ENCODE measurements at regions not wholly inside any gene's neighbourhood (a gene's known extent, or its start where the extent isn't known, plus 50 kb on each side); places are given as distances from the start of the nearest gene placed in this dataset.

DNA sequence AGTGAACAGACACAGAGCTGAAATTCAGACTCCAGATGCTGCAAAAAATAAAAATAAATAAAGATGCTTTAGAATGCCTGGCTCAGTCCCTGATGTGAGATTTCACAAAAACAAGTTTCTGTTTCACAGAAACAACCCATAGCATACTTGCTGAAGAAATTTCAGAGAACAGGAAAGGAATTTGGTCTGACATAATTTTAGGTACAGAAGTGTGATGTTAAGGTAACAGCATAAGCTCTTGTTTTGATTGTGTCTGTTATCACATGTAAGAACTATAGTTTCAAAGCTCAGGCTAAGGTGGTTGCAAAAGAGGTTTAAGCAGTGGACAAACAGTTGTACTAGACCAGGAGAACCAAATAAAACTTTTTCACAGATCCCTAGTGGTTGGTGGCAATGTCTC is 152.1 kb downstream of the PTGER3 start:
- DNase-seq (ENCODE audit: insufficient read length, low spot score): no peak
- TF ChIP-seq POLR2AphosphoS5 (IDR thresholded peaks at IDR 0.05; ENCODE audit: low read depth, low read length) (no peak), POLR2A (IDR thresholded peaks at IDR 0.05; ENCODE audit: low read depth, low read length) (no peak), PAX5 (IDR thresholded peaks at IDR 0.05; ENCODE audit: insufficient read depth, low read length, severe bottlenecking) (no peak), TAF1 (IDR thresholded peaks at IDR 0.05; ENCODE audit: low read depth, low read length) (no peak), POU2F2 (IDR thresholded peaks at IDR 0.05; ENCODE audit: low read depth, low read length) (no peak), SPI1 (IDR thresholded peaks at IDR 0.05; ENCODE audit: low read depth, low read length) (no peak)
- FAIRE-seq: no peak

DNA sequence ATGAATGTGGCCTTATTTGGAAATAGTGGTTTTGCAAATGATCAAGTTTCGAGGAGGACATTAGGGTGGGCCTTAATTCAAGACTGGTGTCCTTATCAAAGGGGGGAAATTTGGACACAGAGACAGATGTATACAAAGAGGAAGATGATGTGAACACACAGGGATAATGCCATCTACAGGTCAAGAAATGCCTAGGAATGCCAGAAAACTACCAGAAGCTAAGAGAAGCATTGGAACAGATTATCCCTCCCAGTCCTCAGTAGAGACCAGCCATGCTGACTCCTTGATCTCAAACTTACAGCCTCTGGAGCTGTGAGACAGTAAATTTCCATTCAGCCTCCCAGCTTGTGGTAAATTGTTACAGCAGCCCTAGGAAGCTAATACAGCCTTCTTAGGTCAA is 151.4 kb downstream of the PTGER3 start:
- no peak for DNase-seq (ENCODE audit: insufficient read length, low spot score)
- TF ChIP-seq SPI1 (IDR thresholded peaks at IDR 0.05; ENCODE audit: low read depth, low read length) (no peak), PAX5 (IDR thresholded peaks at IDR 0.05; ENCODE audit: insufficient read depth, low read length, severe bottlenecking) (no peak), POU2F2 (IDR thresholded peaks at IDR 0.05; ENCODE audit: low read depth, low read length) (no peak), POLR2AphosphoS5 (IDR thresholded peaks at IDR 0.05; ENCODE audit: low read depth, low read length) (no peak), POLR2A (IDR thresholded peaks at IDR 0.05; ENCODE audit: low read depth, low read length) (no peak), TAF1 (IDR thresholded peaks at IDR 0.05; ENCODE audit: low read depth, low read length) (no peak)
- FAIRE-seq: no peak

DNA sequence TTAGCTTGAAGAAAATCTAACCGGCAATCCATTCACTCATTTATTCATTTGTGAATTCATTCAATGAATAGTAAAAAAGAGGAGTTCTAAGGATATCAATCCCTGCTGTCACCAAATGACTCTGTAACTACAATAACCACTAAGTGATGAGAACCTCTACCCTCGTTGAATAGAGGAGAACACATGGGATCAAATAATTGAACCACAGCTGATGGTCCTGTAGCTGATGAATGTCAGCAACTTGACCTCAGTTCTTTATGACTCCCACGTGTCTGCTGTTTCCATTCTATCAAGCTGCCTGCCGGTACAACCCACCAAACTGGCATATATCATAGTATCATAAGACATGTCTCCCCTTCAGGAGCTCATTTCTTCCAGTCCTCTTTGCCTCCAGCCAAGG is 150.3 kb downstream of the PTGER3 start:
- no peak for TF ChIP-seq SPI1 (IDR thresholded peaks at IDR 0.05; ENCODE audit: low read depth, low read length)
- no peak for TF ChIP-seq POLR2AphosphoS5 (IDR thresholded peaks at IDR 0.05; ENCODE audit: low read depth, low read length)
- no peak for TF ChIP-seq PAX5 (IDR thresholded peaks at IDR 0.05; ENCODE audit: insufficient read depth, low read length, severe bottlenecking)
- no peak for TF ChIP-seq POLR2A (IDR thresholded peaks at IDR 0.05; ENCODE audit: low read depth, low read length)
- no peak for TF ChIP-seq POU2F2 (IDR thresholded peaks at IDR 0.05; ENCODE audit: low read depth, low read length)
- no peak for TF ChIP-seq TAF1 (IDR thresholded peaks at IDR 0.05; ENCODE audit: low read depth, low read length)
- FAIRE-seq (no peak), DNase-seq (ENCODE audit: insufficient read length, low spot score) (no peak)

DNA sequence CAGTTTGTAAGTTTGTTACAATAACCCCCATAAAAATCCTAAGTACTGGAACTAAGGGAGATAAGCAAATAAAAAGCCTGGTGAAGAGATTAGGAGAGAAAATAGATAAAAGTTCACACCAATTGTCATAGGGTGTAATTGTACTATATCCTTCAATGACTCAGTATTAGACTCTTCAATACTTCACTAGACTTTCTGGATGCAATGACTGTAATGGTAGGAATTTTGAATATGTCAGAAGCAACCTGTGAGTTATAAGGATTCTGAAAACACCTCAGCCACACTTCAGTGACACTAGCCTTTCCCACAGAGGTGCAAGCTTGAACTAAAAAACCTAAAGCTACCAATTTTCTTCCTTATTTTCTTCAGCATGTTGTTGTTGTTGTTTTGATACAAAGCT is 147.9 kb downstream of the PTGER3 start:
- FAIRE-seq (no peak), DNase-seq (ENCODE audit: insufficient read length, low spot score) (no peak)
- TF ChIP-seq POLR2AphosphoS5 (IDR thresholded peaks at IDR 0.05; ENCODE audit: low read depth, low read length): no peak

DNA sequence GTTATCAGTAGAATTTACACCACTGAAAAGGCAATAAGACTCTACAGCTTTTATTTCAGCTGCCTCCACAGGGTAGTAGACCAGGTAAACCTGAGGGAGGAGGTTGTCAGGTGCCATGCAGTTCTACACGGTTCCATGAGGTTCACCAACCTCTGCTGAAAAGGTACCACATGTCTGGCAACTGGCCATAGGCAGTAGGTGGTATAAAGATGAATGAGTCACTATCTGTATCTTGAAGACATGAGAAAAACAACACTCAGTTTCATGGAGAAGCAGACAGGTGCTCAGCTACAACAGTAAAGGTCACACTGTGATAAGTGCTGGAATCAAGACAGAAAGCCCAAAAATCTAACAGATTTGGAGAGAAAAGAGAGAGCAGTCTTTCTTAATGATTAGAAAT is 145.4 kb downstream of the PTGER3 start:
- no peak for TF ChIP-seq PAX5 (IDR thresholded peaks at IDR 0.05; ENCODE audit: insufficient read depth, low read length, severe bottlenecking)
- TF ChIP-seq POLR2A (IDR thresholded peaks at IDR 0.05; ENCODE audit: low read depth, low read length): no peak
- no peak for TF ChIP-seq SPI1 (IDR thresholded peaks at IDR 0.05; ENCODE audit: low read depth, low read length)
- TF ChIP-seq POLR2AphosphoS5 (IDR thresholded peaks at IDR 0.05; ENCODE audit: low read depth, low read length): no peak
- no peak for TF ChIP-seq TAF1 (IDR thresholded peaks at IDR 0.05; ENCODE audit: low read depth, low read length)
- TF ChIP-seq POU2F2 (IDR thresholded peaks at IDR 0.05; ENCODE audit: low read depth, low read length): no peak
- FAIRE-seq: no peak
- DNase-seq (ENCODE audit: insufficient read length, low spot score): no peak

DNA sequence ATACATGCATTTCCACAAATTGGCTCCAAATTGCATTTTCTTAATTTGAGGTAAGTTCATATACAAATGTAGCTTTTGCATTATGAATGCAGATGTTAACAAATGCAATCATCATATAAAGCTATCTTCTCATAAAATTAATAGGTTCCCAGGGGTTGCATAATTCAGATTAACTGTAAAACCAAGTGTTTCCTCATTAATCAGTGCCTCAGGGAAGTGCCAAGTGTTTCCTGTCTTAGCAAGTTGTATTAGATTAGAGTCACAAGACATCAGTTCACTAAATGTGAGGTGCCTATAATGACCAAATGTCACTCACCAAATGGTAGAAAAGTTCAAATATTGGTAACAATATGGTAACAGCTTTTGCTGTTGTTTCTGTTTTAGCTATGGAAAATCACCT is 140.8 kb downstream of the PTGER3 start:
- TF ChIP-seq SPI1 (IDR thresholded peaks at IDR 0.05; ENCODE audit: low read depth, low read length): no peak
- no peak for TF ChIP-seq TAF1 (IDR thresholded peaks at IDR 0.05; ENCODE audit: low read depth, low read length)
- no peak for TF ChIP-seq POU2F2 (IDR thresholded peaks at IDR 0.05; ENCODE audit: low read depth, low read length)
- no peak for TF ChIP-seq POLR2AphosphoS5 (IDR thresholded peaks at IDR 0.05; ENCODE audit: low read depth, low read length)
- TF ChIP-seq PAX5 (IDR thresholded peaks at IDR 0.05; ENCODE audit: insufficient read depth, low read length, severe bottlenecking): no peak
- no peak for TF ChIP-seq POLR2A (IDR thresholded peaks at IDR 0.05; ENCODE audit: low read depth, low read length)
- no peak for FAIRE-seq
- DNase-seq (ENCODE audit: insufficient read length, low spot score): no peak

DNA sequence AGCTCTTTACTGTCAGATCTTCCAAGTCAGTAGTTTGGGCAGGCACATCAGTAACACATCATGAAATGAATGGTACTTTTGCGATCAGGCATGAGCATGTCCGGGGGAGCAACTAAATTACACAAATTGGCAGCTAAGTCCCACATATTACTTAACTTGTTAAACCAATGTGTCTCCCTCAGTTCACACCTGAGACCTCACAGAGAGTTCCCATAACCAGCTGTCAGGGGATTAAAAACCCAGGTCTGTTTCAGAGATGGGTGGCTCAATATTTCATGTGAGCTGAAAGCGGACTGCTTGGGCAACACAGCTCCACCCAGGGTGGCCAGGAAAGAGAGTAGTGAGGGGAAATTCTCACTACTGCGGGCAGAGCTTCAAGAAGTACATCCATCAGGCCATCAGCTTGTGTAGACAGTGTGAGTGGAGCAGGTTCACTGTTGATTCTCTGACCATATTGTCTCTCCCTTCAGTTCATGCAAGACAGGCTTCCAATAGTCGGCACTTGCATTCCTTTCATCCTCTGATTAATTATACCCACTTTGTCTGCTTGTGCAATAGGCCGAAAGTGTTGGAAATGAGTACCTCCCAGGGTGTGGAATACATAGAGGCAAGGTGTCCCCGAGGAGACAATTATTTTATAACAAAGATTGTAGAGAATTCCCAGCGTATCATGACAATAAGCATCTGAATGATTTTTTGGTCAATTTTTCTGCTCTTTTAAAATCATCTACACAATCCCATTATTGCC is 139.9 kb downstream of the PTGER3 start:
- FAIRE-seq (no peak), DNase-seq (ENCODE audit: insufficient read length, low spot score) (no peak)
- TF ChIP-seq POLR2A (IDR thresholded peaks at IDR 0.05; ENCODE audit: low read depth, low read length) (no peak), SPI1 (IDR thresholded peaks at IDR 0.05; ENCODE audit: low read depth, low read length) (no peak), PAX5 (IDR thresholded peaks at IDR 0.05; ENCODE audit: insufficient read depth, low read length, severe bottlenecking) (no peak), POLR2AphosphoS5 (IDR thresholded peaks at IDR 0.05; ENCODE audit: low read depth, low read length) (no peak), TAF1 (IDR thresholded peaks at IDR 0.05; ENCODE audit: low read depth, low read length) (no peak), POU2F2 (IDR thresholded peaks at IDR 0.05; ENCODE audit: low read depth, low read length) (no peak)

DNA sequence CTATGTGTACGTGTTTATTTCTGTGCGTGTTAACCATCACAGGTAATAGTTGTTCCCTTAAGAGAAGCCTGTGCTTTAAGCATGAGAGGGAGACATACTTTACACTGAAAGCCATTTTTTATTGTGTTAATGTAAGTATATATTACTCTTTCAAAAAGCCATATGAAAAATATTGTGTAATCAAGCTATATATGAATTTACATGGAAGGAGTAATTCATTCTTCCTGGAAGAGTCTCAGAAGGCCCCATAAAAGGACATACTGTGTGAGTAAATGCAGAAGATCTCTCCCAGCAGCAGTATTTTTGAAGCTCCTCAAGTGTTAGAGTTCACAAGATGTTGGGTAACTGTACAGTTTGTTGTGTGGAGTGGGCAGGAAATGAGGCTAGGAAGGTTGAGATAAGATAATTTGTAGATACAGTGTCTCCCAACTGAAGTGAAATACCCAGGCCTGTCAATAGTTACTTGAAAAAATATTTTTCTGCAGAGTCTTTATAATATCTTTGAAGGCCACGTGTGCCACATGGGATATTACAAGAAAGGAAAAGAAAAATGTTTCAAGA is 138.3 kb downstream of the PTGER3 start:
- no peak for TF ChIP-seq POLR2AphosphoS5 (IDR thresholded peaks at IDR 0.05; ENCODE audit: low read depth, low read length)
- no peak for TF ChIP-seq POU2F2 (IDR thresholded peaks at IDR 0.05; ENCODE audit: low read depth, low read length)
- no peak for TF ChIP-seq TAF1 (IDR thresholded peaks at IDR 0.05; ENCODE audit: low read depth, low read length)
- no peak for FAIRE-seq
- no peak for DNase-seq (ENCODE audit: insufficient read length, low spot score)

DNA sequence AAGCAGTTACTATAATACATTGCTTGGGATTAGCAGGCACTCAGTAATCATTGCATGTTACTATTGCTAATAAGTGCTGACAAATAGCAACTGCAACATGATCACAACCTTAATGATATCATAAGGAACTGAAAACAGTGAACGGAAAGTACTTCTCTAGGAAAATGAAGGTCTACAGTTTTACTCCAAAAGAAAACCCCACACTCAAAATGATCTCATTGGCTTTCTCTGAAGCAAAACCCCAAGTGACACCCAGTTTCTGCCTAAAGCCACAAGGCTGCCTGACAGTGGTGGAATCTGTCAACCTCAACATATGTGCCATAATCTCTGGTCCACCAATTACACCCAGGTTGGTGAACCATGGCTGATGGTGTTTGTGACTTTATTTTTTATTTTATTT is 137.6 kb downstream of the PTGER3 start:
- FAIRE-seq (no peak), DNase-seq (ENCODE audit: insufficient read length, low spot score) (no peak)
- no peak for TF ChIP-seq POU2F2 (IDR thresholded peaks at IDR 0.05; ENCODE audit: low read depth, low read length)
- no peak for TF ChIP-seq POLR2AphosphoS5 (IDR thresholded peaks at IDR 0.05; ENCODE audit: low read depth, low read length)
- no peak for TF ChIP-seq TAF1 (IDR thresholded peaks at IDR 0.05; ENCODE audit: low read depth, low read length)
- no peak for TF ChIP-seq POLR2A (IDR thresholded peaks at IDR 0.05; ENCODE audit: low read depth, low read length)
- peak; percentile 34; the same call in 1 of the 2 replicates for TF ChIP-seq SPI1 (IDR thresholded peaks at IDR 0.05; ENCODE audit: low read depth, low read length)

DNA sequence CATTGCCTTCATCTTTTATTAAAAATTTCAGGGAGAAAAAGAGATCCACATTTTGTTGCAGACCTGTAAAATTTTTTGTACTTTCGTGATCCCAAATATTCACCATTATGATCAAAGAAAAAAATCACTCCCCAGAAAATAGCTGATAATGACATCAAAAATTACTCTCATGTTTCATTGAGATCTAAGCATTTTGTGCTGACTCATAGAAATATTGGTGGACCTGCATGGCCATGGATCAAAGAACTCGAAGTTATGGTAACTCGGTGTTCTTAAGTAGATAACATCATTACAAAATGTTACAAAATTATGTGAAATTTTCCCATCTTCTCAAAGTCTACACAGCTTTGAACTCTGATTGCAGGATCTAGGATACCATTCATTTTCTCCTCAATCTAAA is 135.8 kb downstream of the PTGER3 start:
- TF ChIP-seq TAF1 (IDR thresholded peaks at IDR 0.05; ENCODE audit: low read depth, low read length) (no peak), POLR2AphosphoS5 (IDR thresholded peaks at IDR 0.05; ENCODE audit: low read depth, low read length) (no peak), SPI1 (IDR thresholded peaks at IDR 0.05; ENCODE audit: low read depth, low read length) (no peak), PAX5 (IDR thresholded peaks at IDR 0.05; ENCODE audit: insufficient read depth, low read length, severe bottlenecking) (no peak), POLR2A (IDR thresholded peaks at IDR 0.05; ENCODE audit: low read depth, low read length) (no peak), POU2F2 (IDR thresholded peaks at IDR 0.05; ENCODE audit: low read depth, low read length) (no peak)
- FAIRE-seq: no peak
- no peak for DNase-seq (ENCODE audit: insufficient read length, low spot score)

Data from GM12891 (cell line).